HG02759 (cell line): ENCODE measurements at regions not wholly inside any gene's neighbourhood (a gene's known extent, or its start where the extent isn't known, plus 50 kb on each side); places are given as distances from the start of the nearest gene placed in this dataset.

Experiments
- ATAC-seq: cut with Tn5 transposase; IDR thresholded peaks from one replicate; pipeline ENCODE4 v1.9.1; 2021; ENCODE audit warnings: mild to moderate bottlenecking, moderate library complexity; ENCODE audit not compliant: unreplicated experiment

DNA sequence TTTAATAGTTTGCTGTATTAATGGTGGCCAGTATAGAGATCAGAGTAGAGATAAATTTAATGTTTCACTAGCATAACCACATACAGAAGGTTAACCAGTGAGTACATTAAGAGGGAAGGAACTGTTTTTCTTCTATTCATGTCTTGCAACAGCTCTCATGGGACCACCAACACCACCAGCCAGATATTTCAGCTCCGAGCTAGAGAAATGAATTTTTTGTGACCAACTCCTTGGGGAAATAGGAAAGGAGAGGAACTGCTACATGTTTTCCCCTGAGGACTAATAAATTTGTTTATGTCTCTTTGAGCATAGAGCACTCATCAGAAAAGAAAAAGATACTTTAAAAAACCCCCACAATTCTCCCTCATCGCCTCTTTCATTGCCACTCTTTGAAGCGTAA, 247.5 kb downstream of the MBNL1 start:
- no peak for ATAC-seq

GRCh38 chr3:152517502-152517901, 248.8 kb downstream of the MBNL1 start:
- no peak for ATAC-seq

DNA sequence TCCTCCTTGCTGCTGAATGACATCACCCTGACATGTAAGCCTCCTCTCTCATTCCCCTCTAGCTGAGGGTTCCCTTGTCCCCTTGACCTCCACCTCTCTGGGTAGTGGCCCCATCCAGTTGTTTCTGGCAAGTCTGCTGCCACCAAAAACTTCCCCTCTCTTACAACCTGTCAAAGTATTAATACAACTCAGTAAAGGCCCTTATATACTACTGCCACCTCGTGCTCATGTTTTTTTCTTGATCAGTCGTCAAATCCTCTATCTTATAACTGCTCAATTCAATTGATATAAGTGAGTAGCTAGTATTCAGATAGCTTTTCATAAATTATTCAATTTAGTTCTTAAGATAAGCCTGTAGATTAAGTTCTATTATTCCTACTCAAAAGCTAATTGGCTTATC, 249.6 kb downstream of the MBNL1 start:
- peak; percentile 47 for ATAC-seq

- ATAC-seq, result peak; percentile 47
Measured at GRCh38 chr3:152519376-152519775, 250.6 kb downstream of the MBNL1 start.

- no peak for ATAC-seq
Measured at GRCh38 chr3:152522036-152522435, 253.3 kb downstream of the MBNL1 start.

DNA sequence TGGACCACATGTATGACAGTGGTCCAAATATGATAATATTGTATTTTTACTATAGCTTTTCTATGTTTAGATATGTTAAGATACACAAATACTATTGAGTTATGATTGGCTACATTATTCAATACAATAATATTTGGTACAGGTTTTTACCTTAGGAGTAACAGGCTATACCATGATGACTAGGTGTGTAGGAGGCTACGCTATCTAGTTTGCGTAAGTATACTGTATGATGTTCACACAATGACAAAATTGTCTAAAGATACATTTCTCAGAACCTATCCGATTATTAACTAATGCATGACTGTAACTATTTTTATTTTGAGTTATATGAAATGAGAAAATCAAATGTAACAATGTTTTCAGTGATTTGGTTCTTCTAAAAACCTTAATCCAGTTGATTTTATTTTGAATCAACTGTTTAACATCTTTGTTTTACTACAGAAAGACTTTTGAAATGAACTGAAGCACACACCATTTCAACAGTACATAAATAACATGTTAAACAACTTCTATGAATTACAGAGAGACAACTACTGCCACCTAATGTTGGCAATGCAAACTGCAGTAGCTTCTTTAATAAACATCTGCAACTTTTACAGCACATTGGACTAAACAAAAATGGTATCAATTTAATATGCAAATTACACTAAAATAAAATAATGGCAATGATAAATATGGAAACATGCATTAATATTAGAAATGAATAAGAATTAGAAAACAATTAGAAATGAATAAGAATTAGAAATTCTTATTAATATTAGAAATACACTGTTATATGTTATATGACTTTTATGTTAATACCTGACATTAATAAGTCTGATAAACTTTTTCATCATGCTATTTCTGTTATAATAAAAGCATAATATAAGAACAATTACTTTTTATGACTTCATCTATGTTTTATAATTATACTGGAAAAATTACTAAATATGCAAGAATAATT, 255.7 kb downstream of the MBNL1 start:
- ATAC-seq, result peak; percentile 68

GRCh38 chr3:152531717-152532116, 263.0 kb downstream of the MBNL1 start:
- no peak for ATAC-seq

DNA sequence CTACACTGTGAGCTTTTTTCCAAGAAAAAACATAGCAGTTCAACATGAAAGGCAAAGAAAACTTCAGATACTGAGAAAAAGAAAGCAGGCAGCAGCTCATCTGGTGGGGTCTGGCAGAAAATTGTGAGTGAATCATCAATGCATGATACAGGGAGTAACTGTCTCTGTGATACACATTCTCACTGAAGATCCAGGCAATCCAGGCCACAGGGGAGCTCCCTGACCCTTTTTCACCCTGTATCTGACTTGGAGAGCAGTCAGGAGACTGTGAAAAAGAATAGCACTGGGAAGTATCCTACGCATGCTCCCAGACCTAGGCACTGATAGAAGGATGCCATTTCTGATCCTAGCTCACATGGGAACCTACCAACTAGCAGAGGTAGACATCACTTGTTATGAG, 269.8 kb downstream of the MBNL1 start:
- no peak for ATAC-seq

GRCh38 chr3:152539191-152539764, 270.5 kb downstream of the MBNL1 start:
- peak; percentile 67 for ATAC-seq

DNA sequence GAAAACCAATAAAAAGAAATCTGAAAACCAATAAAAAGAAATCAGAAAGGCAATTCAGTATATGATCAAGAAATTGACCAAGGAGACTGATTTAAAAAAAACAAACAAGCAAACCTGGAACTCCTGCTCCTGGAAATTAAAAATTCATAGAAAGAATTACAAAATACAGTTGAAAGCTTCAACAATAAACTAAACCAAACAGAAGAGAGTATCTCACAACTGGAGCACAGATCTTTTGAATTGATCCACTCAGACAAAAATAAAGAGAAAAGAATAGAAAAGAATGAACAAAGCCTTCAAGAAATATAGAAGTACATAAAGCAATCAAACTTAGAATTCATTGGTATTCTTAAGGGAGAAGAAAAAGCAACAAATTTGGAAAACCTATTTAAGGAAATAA, 271.4 kb downstream of the MBNL1 start:
- no peak for ATAC-seq

- no peak for ATAC-seq
Measured at GRCh38 chr3:152547153-152547552, 278.4 kb downstream of the MBNL1 start.

- no peak for ATAC-seq
Measured at GRCh38 chr3:152549263-152549662, 280.5 kb downstream of the MBNL1 start.

GRCh38 chr3:152550284-152550683, 281.6 kb downstream of the MBNL1 start:
- ATAC-seq, result peak; percentile 62

GRCh38 chr3:152554980-152555379, 280.0 kb upstream of the P2RY1 start:
- no peak for ATAC-seq

- ATAC-seq, result no peak
Measured at GRCh38 chr3:152555666-152556291, 279.2 kb upstream of the P2RY1 start.

DNA sequence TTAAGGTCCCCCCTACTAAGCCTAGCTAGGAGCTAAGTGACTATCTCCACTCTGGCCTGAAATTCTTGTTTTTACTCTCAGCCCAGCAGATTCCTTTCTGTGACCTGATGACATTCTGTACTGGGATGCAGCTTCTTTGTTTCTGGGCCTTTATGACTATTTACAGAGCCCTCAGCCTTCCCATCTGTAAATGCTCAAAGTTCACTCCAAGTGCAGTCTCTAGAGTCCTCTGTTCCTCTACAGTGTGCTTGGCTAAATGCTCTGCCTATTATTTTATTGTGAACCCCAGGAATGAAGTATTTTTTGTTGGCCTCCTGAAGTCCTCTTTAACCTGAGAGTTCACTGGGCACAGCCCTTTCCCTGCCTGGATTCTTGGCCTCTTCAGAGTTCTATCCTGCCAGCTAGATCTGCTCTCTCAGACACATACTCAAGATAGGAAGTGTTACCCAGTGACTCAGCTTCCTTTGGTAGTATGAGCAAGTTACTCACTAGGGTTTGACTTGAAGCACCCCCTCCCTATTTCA, 278.1 kb upstream of the P2RY1 start:
- ATAC-seq, result peak; percentile 69

GRCh38 chr3:152557302-152557999, 277.5 kb upstream of the P2RY1 start:
- ATAC-seq, result peak; percentile 45

DNA sequence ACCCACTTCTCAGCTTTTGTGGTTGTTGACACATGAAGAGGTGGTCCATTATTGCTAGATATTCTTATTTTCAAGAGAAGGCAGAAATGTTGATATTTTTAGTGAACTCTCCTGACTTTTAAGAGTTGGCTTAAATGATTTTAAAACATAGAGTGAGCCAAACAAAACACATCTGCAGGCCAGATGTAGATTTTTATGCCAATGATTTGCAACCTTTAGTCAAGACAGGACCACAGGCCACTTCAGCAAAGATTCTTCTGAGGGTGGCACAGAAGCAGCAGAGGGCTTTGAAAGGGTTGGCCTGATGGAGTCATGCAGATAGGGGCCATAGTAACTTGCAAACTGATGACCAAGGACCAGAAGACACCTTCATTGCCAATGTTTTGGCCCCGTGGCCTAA, 276.5 kb upstream of the P2RY1 start:
- ATAC-seq, result no peak

GRCh38 chr3:152559246-152559645, 275.7 kb upstream of the P2RY1 start:
- no peak for ATAC-seq

DNA sequence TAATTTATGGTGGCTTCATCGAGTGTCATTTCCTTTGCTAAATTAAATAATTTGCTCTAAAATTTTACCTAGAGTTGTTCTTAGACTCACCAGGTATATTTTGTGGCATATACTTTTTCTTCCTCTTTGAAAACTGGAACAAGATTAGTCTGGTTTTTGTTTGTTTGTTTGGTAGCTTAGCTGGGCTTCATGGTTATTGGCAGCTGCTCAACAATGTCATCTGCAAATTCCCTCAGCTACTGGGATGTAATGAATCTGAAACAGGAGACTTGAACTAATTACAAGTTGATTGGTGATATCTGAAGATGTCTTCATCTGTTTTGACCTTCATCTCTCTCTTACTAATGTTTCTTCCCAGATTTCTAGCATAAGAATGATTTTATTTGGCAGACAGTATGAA, 270.5 kb upstream of the P2RY1 start:
- no peak for ATAC-seq

- ATAC-seq, result no peak
Measured at GRCh38 chr3:152574461-152575079, 260.4 kb upstream of the P2RY1 start.
